Colonic mucosa (tissue), 4 donors: ENCODE measurements at regions not wholly inside any gene's neighbourhood (a gene's known extent, or its start where the extent isn't known, plus 50 kb on each side); places are given as distances from the start of the nearest gene placed in this dataset.

Source experiments
- DNase-seq: peaks from one replicate; pipeline ENCODE4 v3.0.0-alpha.2; 2020
- H3K27ac ChIP-seq: fragments of 200-600 bp; one replicate; pipeline ENCODE4 v1.8.0; 2021
- H3K27me3 ChIP-seq: fragments of 200-600 bp; one replicate; pipeline ENCODE4 v1.8.0; 2021
- H3K36me3 ChIP-seq: fragments of 200-600 bp; one replicate; pipeline ENCODE4 v1.8.0; 2021
- H3K4me1 ChIP-seq: fragments of 200-600 bp; one replicate; pipeline ENCODE4 v1.8.0; 2021; ENCODE audit warnings: mild to moderate bottlenecking
- H3K4me3 ChIP-seq: fragments of 200-600 bp; one replicate; pipeline ENCODE4 v1.8.0; 2021
- H3K9ac ChIP-seq, 2 donors: one replicate each; pipeline ENCODE4 v1.7.0; 2013; ENCODE audit warnings: control low read depth in 2 of 2, low read depth in 2 of 2, low read length in 2 of 2
- H3K9me3 ChIP-seq: fragments of 200-600 bp; one replicate; pipeline ENCODE4 v1.8.0; 2021
- intact Hi-C: fragments of 100-400 bp; cut with DNase I; formaldehyde crosslinking; loops from one replicate; pipeline ENCODE4 v1.14.1; 2022
- TF ChIP-seq, protein P1 (sequence below): fragments of 200-600 bp; IDR thresholded peaks from one replicate; pipeline ENCODE4 v1.8.0; 2022; ENCODE audit warnings: antibody characterized with exemption, mild to moderate bottlenecking
- donor health status: healthy.
- donor health status: DM: no; HTN: no; CAD: no.
- donor health status: DM: no; HTN: no; CAD: no.

DNA sequence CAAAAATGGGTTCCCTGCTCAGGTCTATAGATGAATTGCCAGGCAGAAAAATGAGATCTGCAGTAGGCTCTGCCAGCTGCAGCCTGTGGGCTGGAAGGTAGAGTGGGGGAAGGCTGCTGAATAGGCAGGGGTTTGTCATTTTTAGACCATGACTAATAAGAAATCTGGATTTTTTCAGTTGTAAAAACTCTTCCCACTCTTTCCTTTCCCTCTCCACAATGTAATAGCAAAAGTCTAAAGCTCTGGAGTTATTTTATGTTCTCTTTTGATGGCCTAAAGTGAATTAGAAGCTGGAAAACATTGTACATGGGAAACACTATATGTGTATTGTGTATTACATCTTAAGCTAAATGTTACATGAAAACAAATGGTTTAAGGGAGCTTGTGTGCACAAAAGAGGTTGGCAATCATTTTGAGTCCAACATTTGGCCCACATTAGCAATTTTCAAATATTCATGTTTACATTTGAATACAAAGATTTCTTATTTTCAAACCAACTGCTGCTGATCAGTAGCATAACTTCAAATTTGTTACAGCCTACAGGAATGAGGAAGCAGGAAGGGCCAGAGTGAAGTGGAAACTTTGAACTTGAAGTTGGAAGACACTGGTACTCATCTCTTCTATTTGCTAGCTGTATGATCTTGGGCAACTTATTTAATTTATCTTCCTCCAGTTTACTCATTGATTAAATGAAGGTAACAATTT is 407.1 kb downstream of the SLC4A3 start:
- intact Hi-C loops: no loop called here
- no peak for DNase-seq
- Histone ChIP-seq H3K9ac (no peak overlapping the region), H3K9me3 (no peaks in the 10 kb centered on the region), H3K27ac (no peak overlapping the region), H3K4me3 (no peak overlapping the region), H3K36me3 (no peaks in the 10 kb centered on the region), H3K27me3 (no peaks in the 10 kb centered on the region), H3K4me1 (no peaks in the 10 kb centered on the region)
- TF ChIP-seq, protein P1, sequence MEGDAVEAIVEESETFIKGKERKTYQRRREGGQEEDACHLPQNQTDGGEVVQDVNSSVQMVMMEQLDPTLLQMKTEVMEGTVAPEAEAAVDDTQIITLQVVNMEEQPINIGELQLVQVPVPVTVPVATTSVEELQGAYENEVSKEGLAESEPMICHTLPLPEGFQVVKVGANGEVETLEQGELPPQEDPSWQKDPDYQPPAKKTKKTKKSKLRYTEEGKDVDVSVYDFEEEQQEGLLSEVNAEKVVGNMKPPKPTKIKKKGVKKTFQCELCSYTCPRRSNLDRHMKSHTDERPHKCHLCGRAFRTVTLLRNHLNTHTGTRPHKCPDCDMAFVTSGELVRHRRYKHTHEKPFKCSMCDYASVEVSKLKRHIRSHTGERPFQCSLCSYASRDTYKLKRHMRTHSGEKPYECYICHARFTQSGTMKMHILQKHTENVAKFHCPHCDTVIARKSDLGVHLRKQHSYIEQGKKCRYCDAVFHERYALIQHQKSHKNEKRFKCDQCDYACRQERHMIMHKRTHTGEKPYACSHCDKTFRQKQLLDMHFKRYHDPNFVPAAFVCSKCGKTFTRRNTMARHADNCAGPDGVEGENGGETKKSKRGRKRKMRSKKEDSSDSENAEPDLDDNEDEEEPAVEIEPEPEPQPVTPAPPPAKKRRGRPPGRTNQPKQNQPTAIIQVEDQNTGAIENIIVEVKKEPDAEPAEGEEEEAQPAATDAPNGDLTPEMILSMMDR: no peak

GRCh38 chr2:220036431-220036830 is 409.0 kb downstream of the SLC4A3 start:
- no peaks in the 10 kb centered on the region for H3K9me3 ChIP-seq
- no peak overlapping the region for H3K4me3 ChIP-seq
- H3K9ac ChIP-seq: no peak overlapping the region
- H3K27me3 ChIP-seq: no peaks in the 10 kb centered on the region
- intact Hi-C loops: no loop called here
- DNase-seq: no peak
- TF ChIP-seq, protein P1: no peak
- H3K36me3 ChIP-seq: no peaks in the 10 kb centered on the region
- H3K27ac ChIP-seq: no peak overlapping the region
- H3K4me1 ChIP-seq: no peaks in the 10 kb centered on the region

DNA sequence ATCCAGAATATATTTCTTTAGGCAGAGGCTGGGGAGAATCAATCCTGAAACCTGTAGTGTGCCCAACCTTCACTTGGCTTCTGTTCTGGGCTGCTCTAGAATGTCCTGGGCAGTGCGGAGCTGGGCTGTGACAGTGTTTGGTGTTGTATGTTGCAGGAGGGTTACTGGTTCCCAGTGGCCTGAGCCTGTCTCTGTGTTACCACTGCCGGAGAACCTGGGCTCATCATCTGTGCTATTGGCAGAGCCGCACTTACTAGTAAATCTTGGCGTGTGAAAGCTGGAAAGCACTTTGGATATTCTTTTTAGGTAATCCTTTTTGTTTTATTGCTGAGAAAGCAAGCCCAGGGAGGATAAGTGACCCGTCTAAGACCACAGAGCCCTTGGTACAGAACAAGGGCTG is 412.9 kb downstream of the SLC4A3 start:
- H3K27me3 ChIP-seq: no peaks in the 10 kb centered on the region
- H3K4me1 ChIP-seq: no peaks in the 10 kb centered on the region
- TF ChIP-seq, protein P1: no peak
- no peak overlapping the region for H3K9ac ChIP-seq
- H3K27ac ChIP-seq: no peak overlapping the region
- no peak overlapping the region for H3K4me3 ChIP-seq
- no peak for DNase-seq
- no peaks in the 10 kb centered on the region for H3K36me3 ChIP-seq
- H3K9me3 ChIP-seq: no peaks in the 10 kb centered on the region
- intact Hi-C loops: no loop called here

GRCh38 chr2:220041447-220041846 is 414.0 kb downstream of the SLC4A3 start:
- no peaks in the 10 kb centered on the region for H3K4me1 ChIP-seq
- no peaks in the 10 kb centered on the region for H3K27me3 ChIP-seq
- intact Hi-C loops: no loop called here
- no peak overlapping the region for H3K9ac ChIP-seq
- no peak for DNase-seq
- TF ChIP-seq, protein P1: no peak
- no peaks in the 10 kb centered on the region for H3K9me3 ChIP-seq
- H3K4me3 ChIP-seq: no peak overlapping the region
- no peaks in the 10 kb centered on the region for H3K36me3 ChIP-seq
- no peak overlapping the region for H3K27ac ChIP-seq

DNA sequence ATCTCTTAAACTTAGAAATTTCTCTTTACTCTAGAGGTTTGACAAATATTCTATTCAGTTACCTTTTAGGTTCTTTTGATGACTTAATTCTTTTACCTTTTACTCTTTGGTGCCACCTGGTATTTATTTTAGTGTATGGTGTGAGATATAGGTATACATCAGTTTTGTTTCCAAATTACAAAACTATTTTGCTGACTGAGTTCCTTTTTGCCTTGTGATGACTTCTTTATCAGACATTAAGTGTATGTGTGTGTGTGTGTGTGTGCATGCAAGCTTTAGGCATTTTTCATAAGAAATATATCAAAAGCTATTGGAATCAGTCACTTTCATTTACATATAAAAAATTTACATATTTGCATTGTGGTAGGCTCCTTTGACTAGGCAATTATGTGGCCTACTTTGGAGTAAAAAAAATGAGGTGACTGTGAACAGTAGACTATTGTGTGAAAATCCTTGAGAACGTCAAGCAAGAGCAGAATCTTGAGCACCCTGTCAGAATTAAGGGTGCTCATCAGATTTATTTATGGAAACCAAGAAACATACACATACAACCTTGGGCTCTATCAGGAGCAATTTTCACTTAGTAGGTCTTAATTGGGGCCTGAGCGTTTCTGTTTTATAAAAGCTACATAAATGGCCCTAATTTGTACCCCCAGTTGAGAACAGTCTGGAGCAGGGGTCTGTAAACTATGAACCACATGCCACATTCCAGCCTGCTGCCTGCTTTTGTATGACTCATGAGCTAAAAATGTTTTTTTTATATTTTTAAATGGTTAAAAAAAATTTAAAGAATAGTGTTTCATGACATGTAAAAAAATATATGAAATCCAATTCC is 415.9 kb downstream of the SLC4A3 start:
- Histone ChIP-seq H3K9ac (no peak overlapping the region), H3K9me3 (no peaks in the 10 kb centered on the region)

More for the DNA sequence above, 415.9 kb downstream of the SLC4A3 start:
- H3K4me1 ChIP-seq: no peaks in the 10 kb centered on the region
- H3K4me3 ChIP-seq: no peak overlapping the region
- H3K36me3 ChIP-seq: no peaks in the 10 kb centered on the region
- H3K27ac ChIP-seq: no peak overlapping the region
- no peaks in the 10 kb centered on the region for H3K27me3 ChIP-seq
- intact Hi-C loops: no loop called here
- no peak for DNase-seq
- TF ChIP-seq, protein P1: no peak
